ENCODE measurements at regions not wholly inside any gene's neighbourhood (a gene's known extent, or its start where the extent isn't known, plus 50 kb on each side); places are given as distances from the start of the nearest gene placed in this dataset.

GRCh38 chr22:27509132-27509920, 292.2 kb downstream of the MN1 start:
- no peak for DNase-seq (ENCODE audit: low read depth)
- no peak for TF ChIP-seq POLR2A (IDR thresholded peaks at IDR 0.05; ENCODE audit: extremely low read depth, insufficient read length)
- TF ChIP-seq MAX (IDR thresholded peaks at IDR 0.05; ENCODE audit: low read depth, low read length): no peak
- no peak for TF ChIP-seq CTCF (IDR thresholded peaks at IDR 0.05; ENCODE audit: low read depth, low read length)
- no peak for TF ChIP-seq MYC (IDR thresholded peaks at IDR 0.05; ENCODE audit: low read depth, low read length)
- no peak overlapping the region for H3K4me3 ChIP-seq (ENCODE audit: low read depth, low read length)

GRCh38 chr22:27510024-27510423, 291.5 kb downstream of the MN1 start:
- DNase-seq (ENCODE audit: low read depth): no peak
- H3K4me3 ChIP-seq (ENCODE audit: low read depth, low read length): no peak overlapping the region
- TF ChIP-seq MAX (IDR thresholded peaks at IDR 0.05; ENCODE audit: low read depth, low read length) (no peak), MYC (IDR thresholded peaks at IDR 0.05; ENCODE audit: low read depth, low read length) (no peak), CTCF (IDR thresholded peaks at IDR 0.05; ENCODE audit: low read depth, low read length) (no peak), POLR2A (IDR thresholded peaks at IDR 0.05; ENCODE audit: extremely low read depth, insufficient read length) (no peak)

GRCh38 chr22:27512283-27512761, 289.2 kb downstream of the MN1 start:
- no peak overlapping the region for H3K4me3 ChIP-seq (ENCODE audit: low read depth, low read length)
- no peak for TF ChIP-seq POLR2A (IDR thresholded peaks at IDR 0.05; ENCODE audit: extremely low read depth, insufficient read length)
- no peak for TF ChIP-seq CTCF (IDR thresholded peaks at IDR 0.05; ENCODE audit: low read depth, low read length)
- no peak for TF ChIP-seq MYC (IDR thresholded peaks at IDR 0.05; ENCODE audit: low read depth, low read length)
- TF ChIP-seq MAX (IDR thresholded peaks at IDR 0.05; ENCODE audit: low read depth, low read length): no peak
- no peak for DNase-seq (ENCODE audit: low read depth)

- no peak overlapping the region for H3K4me3 ChIP-seq (ENCODE audit: low read depth, low read length)
- TF ChIP-seq MYC (IDR thresholded peaks at IDR 0.05; ENCODE audit: low read depth, low read length): no peak
- TF ChIP-seq MAX (IDR thresholded peaks at IDR 0.05; ENCODE audit: low read depth, low read length): no peak
- TF ChIP-seq POLR2A (IDR thresholded peaks at IDR 0.05; ENCODE audit: extremely low read depth, insufficient read length): no peak
- no peak for TF ChIP-seq CTCF (IDR thresholded peaks at IDR 0.05; ENCODE audit: low read depth, low read length)
- DNase-seq (ENCODE audit: low read depth): no peak
Observed at GRCh38 chr22:27513021-27513420, 288.5 kb downstream of the MN1 start.

- TF ChIP-seq POLR2A (IDR thresholded peaks at IDR 0.05; ENCODE audit: extremely low read depth, insufficient read length) (no peak), MYC (IDR thresholded peaks at IDR 0.05; ENCODE audit: low read depth, low read length) (no peak), MAX (IDR thresholded peaks at IDR 0.05; ENCODE audit: low read depth, low read length) (no peak), CTCF (IDR thresholded peaks at IDR 0.05; ENCODE audit: low read depth, low read length) (no peak)
- no peak for DNase-seq (ENCODE audit: low read depth)
- no peak overlapping the region for H3K4me3 ChIP-seq (ENCODE audit: low read depth, low read length)
Observed at GRCh38 chr22:27514601-27515523, 286.7 kb downstream of the MN1 start.

Measured in NB4 (cell line).